WI38 (cell line): ENCODE measurements at regions not wholly inside any gene's neighbourhood (a gene's known extent, or its start where the extent isn't known, plus 50 kb on each side); places are given as distances from the start of the nearest gene placed in this dataset.
"Not testable (repeated sequence)": the region's sequence is repeated elsewhere in the genome, so short reads cannot be mapped to it uniquely, and the experiment has no call there.

Experiments used
- H3K4me3 ChIP-seq: 2 replicates; pipeline ENCODE4 v1.5.1; 2011; ENCODE audit warnings: low read depth, mild to moderate bottlenecking, control low read depth, low read length
- TF ChIP-seq, protein P1 (sequence below): IDR thresholded peaks from 2 replicates; pipeline ENCODE4 v1.5.1; 2012; ENCODE audit warnings: low read depth, mild to moderate bottlenecking, control low read depth, low read length

DNA sequence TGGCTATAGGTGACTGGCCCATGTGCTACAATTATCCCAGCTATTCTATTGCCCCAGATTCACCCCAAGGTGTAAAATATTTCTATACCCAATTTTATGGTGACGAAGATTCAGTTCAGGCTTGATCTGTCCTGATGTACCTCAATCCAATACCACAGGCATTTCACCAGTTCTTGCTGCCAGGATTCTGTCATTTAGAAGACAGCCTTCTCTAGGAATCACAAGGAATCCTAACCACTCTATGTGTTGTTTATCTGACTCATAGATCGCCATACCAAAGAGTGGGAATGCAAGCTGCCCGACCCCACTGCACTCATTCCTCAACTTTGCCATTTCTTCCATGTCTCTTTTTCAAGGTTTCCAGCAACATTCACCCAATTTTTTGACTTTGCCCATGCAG, 355.0 kb upstream of the EMCN start:
- no peak overlapping the region for H3K4me3 ChIP-seq
- TF ChIP-seq, protein P1, sequence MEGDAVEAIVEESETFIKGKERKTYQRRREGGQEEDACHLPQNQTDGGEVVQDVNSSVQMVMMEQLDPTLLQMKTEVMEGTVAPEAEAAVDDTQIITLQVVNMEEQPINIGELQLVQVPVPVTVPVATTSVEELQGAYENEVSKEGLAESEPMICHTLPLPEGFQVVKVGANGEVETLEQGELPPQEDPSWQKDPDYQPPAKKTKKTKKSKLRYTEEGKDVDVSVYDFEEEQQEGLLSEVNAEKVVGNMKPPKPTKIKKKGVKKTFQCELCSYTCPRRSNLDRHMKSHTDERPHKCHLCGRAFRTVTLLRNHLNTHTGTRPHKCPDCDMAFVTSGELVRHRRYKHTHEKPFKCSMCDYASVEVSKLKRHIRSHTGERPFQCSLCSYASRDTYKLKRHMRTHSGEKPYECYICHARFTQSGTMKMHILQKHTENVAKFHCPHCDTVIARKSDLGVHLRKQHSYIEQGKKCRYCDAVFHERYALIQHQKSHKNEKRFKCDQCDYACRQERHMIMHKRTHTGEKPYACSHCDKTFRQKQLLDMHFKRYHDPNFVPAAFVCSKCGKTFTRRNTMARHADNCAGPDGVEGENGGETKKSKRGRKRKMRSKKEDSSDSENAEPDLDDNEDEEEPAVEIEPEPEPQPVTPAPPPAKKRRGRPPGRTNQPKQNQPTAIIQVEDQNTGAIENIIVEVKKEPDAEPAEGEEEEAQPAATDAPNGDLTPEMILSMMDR = no peak

- no peak overlapping the region for H3K4me3 ChIP-seq
- TF ChIP-seq, protein P1 = no peak
These were observed 353.3 kb upstream of the EMCN start for GRCh38 chr4:100870940-100871772.

DNA sequence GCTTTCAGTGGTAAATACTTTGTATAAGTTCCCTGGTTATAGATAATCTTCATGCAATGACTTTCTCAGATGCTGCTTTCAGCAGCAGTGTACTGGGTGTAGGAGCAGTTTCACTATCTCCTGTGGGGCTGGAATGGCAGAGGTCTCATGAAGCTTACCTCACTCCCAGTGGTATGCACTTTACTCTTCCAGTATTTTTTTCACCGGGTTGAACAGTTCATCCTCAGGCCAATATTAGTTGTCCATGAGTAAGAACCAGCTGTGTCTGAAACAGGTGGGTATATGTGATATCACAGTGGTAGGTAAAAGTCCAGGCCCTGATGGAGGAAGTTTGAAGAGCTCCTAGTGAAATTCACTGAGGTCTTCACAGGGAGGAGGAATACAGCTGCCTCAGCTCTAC, 351.5 kb upstream of the EMCN start:
- no peak overlapping the region for H3K4me3 ChIP-seq
- TF ChIP-seq, protein P1 = no peak

DNA sequence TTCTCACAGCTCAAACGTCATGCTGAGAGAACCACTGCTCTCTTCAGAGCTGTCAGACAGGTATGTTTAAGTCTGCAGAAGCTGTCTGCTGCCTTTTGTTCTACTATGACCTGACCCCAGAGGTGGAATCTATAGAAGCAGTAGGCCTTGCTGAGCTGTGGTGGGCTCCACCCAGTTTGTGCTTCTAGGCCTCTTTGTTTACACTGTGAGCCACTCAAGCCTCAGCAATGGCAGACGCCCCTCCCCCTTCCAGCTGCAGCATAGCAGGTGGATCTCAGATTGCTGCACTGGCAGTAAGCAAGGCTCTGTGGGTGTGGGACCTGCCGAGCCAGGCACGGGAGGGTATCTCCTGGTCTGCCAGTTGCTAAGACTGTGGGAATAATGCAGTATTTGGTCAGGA, 350.5 kb upstream of the EMCN start:
- not testable (repeated sequence) for H3K4me3 ChIP-seq

DNA sequence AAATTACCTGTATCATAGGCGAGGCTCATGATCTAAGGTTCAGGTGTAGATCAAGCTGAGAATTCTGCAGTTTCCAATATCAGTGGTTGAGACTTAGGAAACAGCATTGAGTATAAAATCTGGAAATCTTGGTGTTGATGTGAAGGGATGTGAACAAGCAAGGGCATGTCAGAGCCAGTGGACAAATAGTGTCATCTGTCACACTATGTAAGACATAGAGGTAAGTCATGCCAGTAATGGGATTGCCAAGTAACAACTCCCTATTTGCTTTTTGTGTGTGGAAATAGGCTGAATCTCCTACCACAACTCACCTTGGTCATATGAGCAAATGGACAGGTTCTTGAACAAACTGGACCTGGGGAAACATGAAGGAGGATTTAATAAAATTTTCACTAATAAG, 334.5 kb upstream of the EMCN start:
- H3K4me3 ChIP-seq = no peak overlapping the region
- TF ChIP-seq, protein P1 = no peak

- TF ChIP-seq, protein P1 = no peak
- H3K4me3 ChIP-seq = no peak overlapping the region
These were observed 331.5 kb upstream of the EMCN start for GRCh38 chr4:100849319-100849718.

GRCh38 chr4:100848841-100849240, 331.0 kb upstream of the EMCN start:
- TF ChIP-seq, protein P1 = no peak
- H3K4me3 ChIP-seq = no peak overlapping the region

DNA sequence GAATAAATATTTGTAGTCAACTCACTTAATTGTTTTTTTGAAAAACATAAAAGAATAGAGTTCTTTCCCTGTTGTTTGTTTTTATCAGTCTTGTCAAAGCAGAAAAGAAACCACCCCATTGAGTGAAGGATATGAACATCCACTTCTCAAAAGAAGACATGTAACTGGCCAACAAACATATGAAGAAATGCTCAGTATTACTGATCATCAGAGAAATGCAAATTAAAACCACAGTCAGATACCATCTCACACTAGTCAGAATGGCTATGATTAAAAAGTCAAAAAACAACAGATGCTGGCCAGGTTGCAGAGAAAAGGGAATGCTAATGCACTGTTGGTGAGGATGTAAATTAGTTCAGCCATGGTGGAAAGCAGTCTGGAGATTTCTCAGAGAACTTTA, 326.1 kb upstream of the EMCN start:
- no peak overlapping the region for H3K4me3 ChIP-seq
- TF ChIP-seq, protein P1 = no peak
